ENCODE measurements at regions not wholly inside any gene's neighbourhood (a gene's known extent, or its start where the extent isn't known, plus 50 kb on each side); places are given as distances from the start of the nearest gene placed in this dataset.

GRCh38 chr2:64859312-64860212 lies 129.6 kb upstream of the SLC1A4 start:
- DNase-seq = peak; percentile 88

GRCh38 chr2:64860276-64860885 lies 128.8 kb upstream of the SLC1A4 start:
- no peak for DNase-seq

GRCh38 chr2:64860936-64861335 lies 128.3 kb upstream of the SLC1A4 start:
- DNase-seq = no peak

- peak; percentile 35 for DNase-seq
These were observed 127.5 kb upstream of the SLC1A4 start for GRCh38 chr2:64861452-64862397.

- DNase-seq = no peak
These were observed 126.6 kb upstream of the SLC1A4 start for GRCh38 chr2:64862623-64863022.

GRCh38 chr2:64863097-64863820 lies 125.9 kb upstream of the SLC1A4 start:
- no peak for DNase-seq

GRCh38 chr2:64865073-64865830 lies 123.9 kb upstream of the SLC1A4 start:
- DNase-seq = peak; percentile 70

GRCh38 chr2:64865831-64866345 lies 123.3 kb upstream of the SLC1A4 start:
- DNase-seq = no peak

GRCh38 chr2:64866797-64867196 lies 122.4 kb upstream of the SLC1A4 start:
- DNase-seq = peak; percentile 9

GRCh38 chr2:64867253-64867996 lies 121.8 kb upstream of the SLC1A4 start:
- no peak for DNase-seq

- no peak for DNase-seq
These were observed 120.1 kb upstream of the SLC1A4 start for GRCh38 chr2:64869126-64869525.

- peak; percentile 66 for DNase-seq
These were observed 115.7 kb upstream of the SLC1A4 start for GRCh38 chr2:64873472-64873924.

GRCh38 chr2:64874593-64874992 lies 114.6 kb upstream of the SLC1A4 start:
- no peak for DNase-seq

- no peak for DNase-seq
These were observed 113.8 kb upstream of the SLC1A4 start for GRCh38 chr2:64875368-64875767.

GRCh38 chr2:64876137-64876647 lies 113.0 kb upstream of the SLC1A4 start:
- DNase-seq = no peak

GRCh38 chr2:64879745-64880144 lies 109.5 kb upstream of the SLC1A4 start:
- no peak for DNase-seq

GRCh38 chr2:64880193-64880951 lies 108.8 kb upstream of the SLC1A4 start:
- DNase-seq = no peak

GRCh38 chr2:64881037-64881492 lies 108.1 kb upstream of the SLC1A4 start:
- DNase-seq = no peak

GRCh38 chr2:64887565-64887964 lies 101.6 kb upstream of the SLC1A4 start:
- DNase-seq = no peak
